Right lobe of liver (tissue), 4 donors: ENCODE measurements at regions not wholly inside any gene's neighbourhood (a gene's known extent, or its start where the extent isn't known, plus 50 kb on each side); places are given as distances from the start of the nearest gene placed in this dataset.

Source experiments
- POLR2A ChIP-seq: fragments of 450-650 bp; IDR thresholded peaks from one replicate; pipeline ENCODE4 v1.6.1; 2017; ENCODE audit warnings: antibody characterized with exemption, mild to moderate bottlenecking
- TF ChIP-seq, protein P1 (sequence below), 4 donors: fragments of 200-600 bp in 3 of 4; fragments of 450-650 bp in 1 of 4; IDR thresholded peaks; one replicate each; pipeline versions ENCODE4 v1.5.1 to v1.8.0; 2016 to 2022; ENCODE audit warnings: antibody characterized with exemption in 4 of 4, mild to moderate bottlenecking in 2 of 4
- donor health status: DM: no; HTN: no; CAD: no.
- donor health status: DM: no; HTN: no; CAD: no.
- donor health status: DM: no; HTN: yes; CAD: no.

- TF ChIP-seq, protein P1, sequence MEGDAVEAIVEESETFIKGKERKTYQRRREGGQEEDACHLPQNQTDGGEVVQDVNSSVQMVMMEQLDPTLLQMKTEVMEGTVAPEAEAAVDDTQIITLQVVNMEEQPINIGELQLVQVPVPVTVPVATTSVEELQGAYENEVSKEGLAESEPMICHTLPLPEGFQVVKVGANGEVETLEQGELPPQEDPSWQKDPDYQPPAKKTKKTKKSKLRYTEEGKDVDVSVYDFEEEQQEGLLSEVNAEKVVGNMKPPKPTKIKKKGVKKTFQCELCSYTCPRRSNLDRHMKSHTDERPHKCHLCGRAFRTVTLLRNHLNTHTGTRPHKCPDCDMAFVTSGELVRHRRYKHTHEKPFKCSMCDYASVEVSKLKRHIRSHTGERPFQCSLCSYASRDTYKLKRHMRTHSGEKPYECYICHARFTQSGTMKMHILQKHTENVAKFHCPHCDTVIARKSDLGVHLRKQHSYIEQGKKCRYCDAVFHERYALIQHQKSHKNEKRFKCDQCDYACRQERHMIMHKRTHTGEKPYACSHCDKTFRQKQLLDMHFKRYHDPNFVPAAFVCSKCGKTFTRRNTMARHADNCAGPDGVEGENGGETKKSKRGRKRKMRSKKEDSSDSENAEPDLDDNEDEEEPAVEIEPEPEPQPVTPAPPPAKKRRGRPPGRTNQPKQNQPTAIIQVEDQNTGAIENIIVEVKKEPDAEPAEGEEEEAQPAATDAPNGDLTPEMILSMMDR (IDR thresholded peaks at IDR 0.05): no peak
- no peak for TF ChIP-seq POLR2A
Measured at GRCh38 chr12:41919526-41920261, 225.0 kb downstream of the GXYLT1 start.
